Upper lobe of left lung (tissue), 4 donors: ENCODE measurements at regions not wholly inside any gene's neighbourhood (a gene's known extent, or its start where the extent isn't known, plus 50 kb on each side); places are given as distances from the start of the nearest gene placed in this dataset.

Source experiments
- EP300 ChIP-seq, 4 donors: sonication (generic); formaldehyde crosslinking; IDR thresholded peaks; one replicate each; pipeline ENCODE4 v1.5.1; 2017; ENCODE audit warnings: antibody characterized with exemption in 4 of 4, control low read depth in 2 of 4
- POLR2A ChIP-seq, 4 donors: fragments of 450-650 bp; IDR thresholded peaks; one replicate each; pipeline ENCODE4 v1.5.1; 2016 to 2017; ENCODE audit warnings: antibody characterized with exemption in 4 of 4, mild to moderate bottlenecking in 2 of 4
- TF ChIP-seq, protein P1 (sequence below), 6 experiments: fragments of 450-650 bp in 4 of 6; fragments of 200-600 bp in 2 of 6; sonication (generic) in 2 of 6; IDR thresholded peaks; one replicate each; pipeline ENCODE4 v1.5.1; 2016 to 2019; ENCODE audit warnings: antibody characterized with exemption in 6 of 6

DNA sequence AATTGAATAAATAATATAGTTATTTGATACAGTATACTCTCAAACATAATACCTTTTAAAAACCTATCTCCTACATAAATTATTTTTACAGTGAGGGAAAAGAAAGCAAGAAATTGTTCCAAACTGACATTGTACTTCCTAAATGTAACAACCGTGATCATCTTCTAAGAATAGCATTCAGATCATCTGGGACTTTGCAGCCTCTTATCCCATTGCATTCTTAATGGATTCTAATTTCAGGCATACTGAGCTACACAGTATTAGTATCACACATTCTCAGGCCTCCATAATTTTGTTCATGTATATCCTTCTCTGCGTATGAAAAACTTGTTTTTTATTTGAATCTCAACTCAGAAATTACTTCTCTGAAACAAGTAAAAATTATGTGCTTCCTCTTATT lies 1134.7 kb upstream of the CDH2 start:
- TF ChIP-seq POLR2A (IDR thresholded peaks at IDR 0.05) = no peak
- TF ChIP-seq, protein P1, sequence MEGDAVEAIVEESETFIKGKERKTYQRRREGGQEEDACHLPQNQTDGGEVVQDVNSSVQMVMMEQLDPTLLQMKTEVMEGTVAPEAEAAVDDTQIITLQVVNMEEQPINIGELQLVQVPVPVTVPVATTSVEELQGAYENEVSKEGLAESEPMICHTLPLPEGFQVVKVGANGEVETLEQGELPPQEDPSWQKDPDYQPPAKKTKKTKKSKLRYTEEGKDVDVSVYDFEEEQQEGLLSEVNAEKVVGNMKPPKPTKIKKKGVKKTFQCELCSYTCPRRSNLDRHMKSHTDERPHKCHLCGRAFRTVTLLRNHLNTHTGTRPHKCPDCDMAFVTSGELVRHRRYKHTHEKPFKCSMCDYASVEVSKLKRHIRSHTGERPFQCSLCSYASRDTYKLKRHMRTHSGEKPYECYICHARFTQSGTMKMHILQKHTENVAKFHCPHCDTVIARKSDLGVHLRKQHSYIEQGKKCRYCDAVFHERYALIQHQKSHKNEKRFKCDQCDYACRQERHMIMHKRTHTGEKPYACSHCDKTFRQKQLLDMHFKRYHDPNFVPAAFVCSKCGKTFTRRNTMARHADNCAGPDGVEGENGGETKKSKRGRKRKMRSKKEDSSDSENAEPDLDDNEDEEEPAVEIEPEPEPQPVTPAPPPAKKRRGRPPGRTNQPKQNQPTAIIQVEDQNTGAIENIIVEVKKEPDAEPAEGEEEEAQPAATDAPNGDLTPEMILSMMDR (IDR thresholded peaks at IDR 0.05) = no peak
- TF ChIP-seq EP300 (IDR thresholded peaks at IDR 0.05) = no peak
